CD4-positive, CD25-positive, alpha-beta regulatory T cell (primary cell): ENCODE measurements at regions not wholly inside any gene's neighbourhood (a gene's known extent, or its start where the extent isn't known, plus 50 kb on each side); places are given as distances from the start of the nearest gene placed in this dataset.
A peak's percentile ranks its signal among the peaks of the same experiment; 100 is the strongest.
"Not testable (repeated sequence)": the region's sequence is repeated elsewhere in the genome, so short reads cannot be mapped to it uniquely, and the experiment has no call there.

Experiments used
- ATAC-seq, 2 donors: fragments of 150-1000 bp; cut with Tn5 transposase; one replicate each; pipeline ENCODE4 v1.10.0; 2021; ENCODE audit warnings: low read depth in 2 of 2, moderate number of reproducible peaks in 2 of 2, moderate library complexity in 1 of 2
- DNase-seq, 3 donors: peaks; one replicate each; pipeline versions ENCODE4 v3.0.0 to v3.0.0-alpha.2; 2012 to 2022; ENCODE audit warnings: mixed read lengths in 1 of 3
- H3K27ac ChIP-seq: one replicate; pipeline ENCODE4 v1.7.0; 2013; ENCODE audit warnings: mild to moderate bottlenecking, low read length; ENCODE audit not compliant: insufficient read depth, poor library complexity, severe bottlenecking
- H3K27me3 ChIP-seq: one replicate; pipeline ENCODE4 v1.7.0; 2013; ENCODE audit warnings: low read length; ENCODE audit not compliant: control insufficient read depth, insufficient read depth
- H3K36me3 ChIP-seq: one replicate; pipeline ENCODE4 v1.7.0; 2013; ENCODE audit warnings: mild to moderate bottlenecking, low read length, moderate library complexity; ENCODE audit not compliant: control insufficient read depth, insufficient read depth
- H3K4me1 ChIP-seq: 2 replicates; pipeline ENCODE4 v1.7.0; 2013; ENCODE audit warnings: mild to moderate bottlenecking, low read length; ENCODE audit not compliant: insufficient read depth, control insufficient read depth, poor library complexity, severe bottlenecking
- H3K4me3 ChIP-seq: one replicate; pipeline ENCODE4 v1.7.0; 2013; ENCODE audit warnings: low read depth, mild to moderate bottlenecking, low read length, moderate library complexity
- H3K9me3 ChIP-seq, 2 experiments: 1 replicate in 1 of 2; 2 replicates in 1 of 2; pipeline ENCODE4 v1.7.0; 2013; ENCODE audit warnings: low read length in 2 of 2, mild to moderate bottlenecking in 1 of 2, moderate library complexity in 1 of 2; ENCODE audit not compliant: control insufficient read depth in 2 of 2
- H3K27ac Mint-ChIP-seq, 3 donors: one replicate each; pipeline ENCODE4 v1.8.0; 2020 to 2022; ENCODE audit warnings: mild to moderate bottlenecking in 3 of 3, mixed read lengths in 3 of 3, moderate library complexity in 2 of 3
- H3K27me3 Mint-ChIP-seq: one replicate; pipeline ENCODE4 v1.8.0; 2022; ENCODE audit warnings: mild to moderate bottlenecking, mixed read lengths
- H3K36me3 Mint-ChIP-seq: one replicate; pipeline ENCODE4 v1.8.0; 2020; ENCODE audit warnings: mixed read lengths
- H3K4me1 Mint-ChIP-seq, 4 donors: one replicate each; pipeline ENCODE4 v1.8.0; 2020 to 2022; ENCODE audit warnings: mixed read lengths in 4 of 4, mild to moderate bottlenecking in 1 of 4
- H3K4me3 Mint-ChIP-seq, 4 donors: one replicate each; pipeline ENCODE4 v1.8.0; 2020 to 2022; ENCODE audit warnings: mild to moderate bottlenecking in 4 of 4, mixed read lengths in 4 of 4, moderate library complexity in 3 of 4
- H3K9me3 Mint-ChIP-seq, 7 donors: one replicate each; pipeline ENCODE4 v1.8.0; 2020 to 2022; ENCODE audit warnings: mixed read lengths in 7 of 7, mild to moderate bottlenecking in 3 of 7, moderate library complexity in 2 of 7

DNA sequence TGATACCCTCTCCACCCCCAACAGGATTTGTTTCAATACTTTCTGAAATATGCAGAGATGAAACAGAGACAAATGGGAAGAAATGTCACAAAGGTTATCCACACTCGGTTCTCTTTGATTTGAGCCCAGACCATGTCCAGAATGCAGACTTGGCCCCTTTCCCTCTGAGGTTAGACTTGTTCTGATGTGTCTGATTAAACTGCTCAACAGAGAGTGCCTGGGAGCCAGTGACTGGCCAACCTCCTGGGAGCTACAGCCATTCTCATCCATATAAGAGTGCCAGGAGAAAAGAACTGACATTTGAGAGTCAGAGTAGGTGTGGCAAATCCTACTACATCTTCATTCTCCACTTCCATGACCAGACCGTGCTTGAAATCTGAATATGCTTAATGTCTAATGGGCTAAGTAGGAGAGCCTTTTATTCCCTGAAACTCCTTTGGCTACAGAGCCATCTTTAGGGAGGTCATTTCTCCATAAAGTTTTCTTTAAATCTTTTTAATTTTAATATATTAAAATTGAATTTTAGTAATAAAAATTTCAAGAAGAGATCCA, 201.4 kb downstream of the BLID start:
- DNase-seq, result no peak
- peaks cover 0 to 2% (median 0%) of the 10 kb centered on the region in 7 donors for H3K9me3 Mint-ChIP-seq
- Histone ChIP-seq H3K4me3 (no peak overlapping the region), H3K27ac (no peak overlapping the region), H3K4me1 (no peaks in the 10 kb centered on the region), H3K36me3 (no peaks in the 10 kb centered on the region), H3K9me3 (no peaks in the 10 kb centered on the region), H3K27me3 (peaks cover 3% of the 10 kb centered on the region)
- ATAC-seq, result no peak
- no peak overlapping the region for H3K4me3 Mint-ChIP-seq
- H3K27me3 Mint-ChIP-seq, result no peaks in the 10 kb centered on the region
- H3K27ac Mint-ChIP-seq, result no peak overlapping the region
- H3K36me3 Mint-ChIP-seq, result no peaks in the 10 kb centered on the region
- no peaks in the 10 kb centered on the region for H3K4me1 Mint-ChIP-seq

DNA sequence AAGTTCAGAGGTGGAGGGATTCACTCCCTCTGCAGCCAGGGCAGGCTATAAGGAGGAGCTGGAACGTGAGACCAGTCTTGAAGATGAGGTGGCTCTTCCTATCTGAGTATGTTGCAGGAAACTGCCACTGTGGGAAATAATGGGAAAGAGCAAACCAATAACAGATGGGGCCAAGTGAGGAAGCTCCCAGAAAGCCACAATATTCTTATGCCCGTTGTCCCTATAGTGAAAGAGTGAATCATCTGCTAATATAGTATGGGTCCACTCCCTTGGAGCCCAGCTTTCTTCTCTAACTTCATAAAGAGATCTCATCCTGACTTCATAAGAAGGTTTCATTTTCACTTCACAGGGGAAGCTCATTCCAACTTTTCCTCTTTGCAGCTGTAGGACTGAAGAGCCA, 206.4 kb downstream of the BLID start:
- Histone ChIP-seq H3K36me3 (no peaks in the 10 kb centered on the region), H3K27ac (no peak overlapping the region), H3K4me1 (no peaks in the 10 kb centered on the region), H3K4me3 (no peak overlapping the region), H3K27me3 (no peaks in the 10 kb centered on the region), H3K9me3 (no peaks in the 10 kb centered on the region)
- ATAC-seq (no peak), DNase-seq (no peak)
- no peak overlapping the region for H3K27ac Mint-ChIP-seq
- no peaks in the 10 kb centered on the region for H3K4me1 Mint-ChIP-seq
- peaks cover 0 to 3% (median 3%) of the 10 kb centered on the region in 7 donors for H3K9me3 Mint-ChIP-seq
- peaks cover 14% of the 10 kb centered on the region for H3K27me3 Mint-ChIP-seq
- no peak overlapping the region for H3K4me3 Mint-ChIP-seq
- no peaks in the 10 kb centered on the region for H3K36me3 Mint-ChIP-seq

DNA sequence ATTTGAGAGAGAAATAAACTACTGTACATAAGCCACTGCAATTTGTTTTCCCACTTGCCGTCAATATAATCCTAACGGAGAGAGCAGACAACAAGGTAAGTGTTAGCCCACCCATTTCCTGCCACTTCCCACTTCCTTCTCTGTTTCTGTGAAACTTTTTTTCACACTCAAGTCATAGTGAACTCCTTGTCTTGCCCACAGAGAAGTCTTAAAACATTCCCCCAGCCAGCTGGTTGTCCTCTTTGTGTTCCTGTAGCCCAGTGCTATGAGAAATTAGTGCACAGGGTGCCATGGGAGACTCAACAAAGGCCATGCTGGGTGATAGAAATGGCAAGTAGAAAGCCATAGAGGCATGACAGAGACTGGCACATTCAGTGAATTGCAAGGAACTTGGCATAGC, 208.6 kb downstream of the BLID start:
- H3K27me3 Mint-ChIP-seq, result peaks cover 14% of the 10 kb centered on the region
- H3K9me3 ChIP-seq, result no peaks in the 10 kb centered on the region
- H3K4me3 ChIP-seq, result no peak overlapping the region
- H3K9me3 Mint-ChIP-seq, result peaks cover 0 to 8% (median 3%) of the 10 kb centered on the region in 7 donors
- H3K4me3 Mint-ChIP-seq, result no peak overlapping the region
- H3K27me3 ChIP-seq, result no peaks in the 10 kb centered on the region
- H3K27ac Mint-ChIP-seq, result no peak overlapping the region
- no peak overlapping the region for H3K27ac ChIP-seq
- no peaks in the 10 kb centered on the region for H3K4me1 Mint-ChIP-seq
- no peaks in the 10 kb centered on the region for H3K36me3 ChIP-seq
- no peaks in the 10 kb centered on the region for H3K36me3 Mint-ChIP-seq
- ATAC-seq (no peak), DNase-seq (no peak)
- H3K4me1 ChIP-seq, result no peaks in the 10 kb centered on the region

DNA sequence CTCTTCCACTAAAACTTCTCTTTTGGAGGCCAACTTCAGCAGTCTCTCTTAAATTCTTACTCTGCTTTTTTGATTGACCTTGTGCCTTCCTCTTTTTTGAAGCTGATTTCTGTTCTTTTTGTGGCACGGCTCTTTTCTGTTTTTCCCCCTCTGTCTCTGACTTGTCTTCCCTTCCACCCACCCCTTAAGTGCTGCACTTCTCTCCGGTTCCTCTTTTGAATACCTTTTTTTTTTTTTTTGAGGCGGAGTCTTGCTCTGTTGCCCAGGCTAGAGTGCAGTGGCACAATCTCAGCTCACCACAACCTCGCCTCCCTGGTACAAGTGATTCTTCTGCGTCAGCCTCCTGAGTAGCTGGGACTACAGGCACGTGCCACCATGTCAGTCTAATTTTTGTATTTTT, 211.9 kb downstream of the BLID start:
- ATAC-seq (no peak), DNase-seq (no peak)
- Mint-ChIP-seq H3K9me3 (peaks cover 0 to 9% (median 3%) of the 10 kb centered on the region in 7 donors), H3K27ac (peak overlapping the region in 1 of 3 donors; percentile 89), H3K27me3 (peaks cover 14% of the 10 kb centered on the region), H3K36me3 (no peaks in the 10 kb centered on the region), H3K4me3 (no peak overlapping the region), H3K4me1 (no peaks in the 10 kb centered on the region)
- Histone ChIP-seq H3K9me3 (no peaks in the 10 kb centered on the region), H3K4me1 (no peaks in the 10 kb centered on the region), H3K27me3 (no peaks in the 10 kb centered on the region), H3K36me3 (no peaks in the 10 kb centered on the region), H3K4me3 (no peak overlapping the region), H3K27ac (no peak overlapping the region)

DNA sequence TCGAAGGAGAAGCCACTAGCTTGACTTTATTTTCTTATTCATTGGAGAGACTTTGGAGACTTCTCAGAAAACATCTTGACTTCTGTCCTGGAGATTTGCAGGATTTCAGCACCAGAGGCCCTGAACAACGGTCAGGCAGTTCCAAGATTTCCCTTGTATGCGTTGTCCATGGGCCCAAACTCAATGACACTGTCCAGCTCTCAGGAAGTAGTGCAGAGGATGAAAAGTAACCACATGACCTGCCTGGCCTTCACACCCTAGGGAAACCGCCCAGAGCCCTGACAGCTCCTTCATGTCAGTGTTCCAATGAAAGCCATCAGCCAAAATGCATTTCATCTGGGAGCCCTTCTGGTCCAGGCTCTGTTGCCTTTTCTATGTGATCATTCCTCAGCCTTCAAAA, 214.1 kb downstream of the BLID start:
- no peak overlapping the region for H3K27ac Mint-ChIP-seq
- no peaks in the 10 kb centered on the region for H3K36me3 ChIP-seq
- no peaks in the 10 kb centered on the region for H3K4me1 Mint-ChIP-seq
- H3K4me1 ChIP-seq, result no peaks in the 10 kb centered on the region
- H3K9me3 ChIP-seq, result no peaks in the 10 kb centered on the region
- no peak overlapping the region for H3K27ac ChIP-seq
- DNase-seq, result no peak
- H3K27me3 ChIP-seq, result no peaks in the 10 kb centered on the region
- H3K4me3 ChIP-seq, result no peak overlapping the region
- peaks cover 0 to 11% (median 3%) of the 10 kb centered on the region in 7 donors for H3K9me3 Mint-ChIP-seq
- H3K36me3 Mint-ChIP-seq, result no peaks in the 10 kb centered on the region
- no peak for ATAC-seq
- no peak overlapping the region for H3K4me3 Mint-ChIP-seq
- H3K27me3 Mint-ChIP-seq, result no peaks in the 10 kb centered on the region

DNA sequence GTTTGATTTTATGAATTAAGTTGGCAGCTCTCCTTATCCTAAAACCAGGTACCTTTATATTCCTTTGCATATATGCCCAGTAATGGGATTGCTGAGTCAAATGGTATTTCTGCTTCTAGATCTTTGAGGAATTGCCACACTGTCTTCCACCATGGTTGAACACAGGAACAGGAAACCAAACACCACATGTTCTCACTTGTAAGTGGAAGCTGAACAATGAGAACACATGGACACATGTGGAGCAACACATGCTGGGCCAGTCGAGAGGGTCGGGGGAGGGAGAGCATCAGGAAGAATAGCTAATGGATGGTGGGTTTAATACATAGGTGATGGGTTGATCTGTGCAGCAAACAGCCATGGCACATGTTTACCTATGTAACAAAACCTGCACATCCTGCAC, 214.6 kb downstream of the BLID start:
- H3K4me3 Mint-ChIP-seq, H3K27ac ChIP-seq, H3K4me1 Mint-ChIP-seq, H3K4me1 ChIP-seq, H3K9me3 ChIP-seq, ATAC-seq, H3K27me3 Mint-ChIP-seq, H3K4me3 ChIP-seq, H3K36me3 ChIP-seq, H3K27ac Mint-ChIP-seq, H3K36me3 Mint-ChIP-seq, DNase-seq, H3K27me3 ChIP-seq: not testable (repeated sequence)
- H3K9me3 Mint-ChIP-seq, result peaks cover 0 to 11% (median 3%) of the 10 kb centered on the region in 7 donors

DNA sequence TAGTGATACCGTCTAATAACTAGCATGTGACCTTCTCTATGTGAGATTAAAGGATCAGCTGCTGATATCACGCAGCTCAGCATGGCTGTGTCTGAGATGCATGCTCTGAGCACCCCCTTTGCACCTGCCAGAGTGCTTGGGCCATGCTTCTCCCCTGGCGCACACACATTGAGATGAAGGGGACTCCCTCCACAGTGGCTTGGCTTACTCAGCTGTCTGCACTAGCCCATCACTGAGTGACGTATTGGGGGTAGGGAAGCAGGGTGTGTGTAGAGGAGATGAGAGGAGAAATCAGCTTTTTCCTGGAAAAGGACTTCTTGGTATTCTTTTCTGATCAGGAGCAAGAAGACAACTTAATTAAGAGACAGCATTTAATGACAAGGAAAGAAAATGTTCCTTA, 216.5 kb downstream of the BLID start:
- Histone ChIP-seq H3K4me3 (no peak overlapping the region), H3K9me3 (no peaks in the 10 kb centered on the region), H3K27me3 (no peaks in the 10 kb centered on the region), H3K36me3 (no peaks in the 10 kb centered on the region), H3K27ac (no peak overlapping the region), H3K4me1 (no peaks in the 10 kb centered on the region)
- H3K36me3 Mint-ChIP-seq, result no peaks in the 10 kb centered on the region
- no peak overlapping the region for H3K27ac Mint-ChIP-seq
- no peak for ATAC-seq
- H3K27me3 Mint-ChIP-seq, result no peaks in the 10 kb centered on the region
- peaks cover 0 to 8% (median 2%) of the 10 kb centered on the region in 7 donors for H3K9me3 Mint-ChIP-seq
- no peaks in the 10 kb centered on the region for H3K4me1 Mint-ChIP-seq
- no peak overlapping the region for H3K4me3 Mint-ChIP-seq
- DNase-seq, result no peak

DNA sequence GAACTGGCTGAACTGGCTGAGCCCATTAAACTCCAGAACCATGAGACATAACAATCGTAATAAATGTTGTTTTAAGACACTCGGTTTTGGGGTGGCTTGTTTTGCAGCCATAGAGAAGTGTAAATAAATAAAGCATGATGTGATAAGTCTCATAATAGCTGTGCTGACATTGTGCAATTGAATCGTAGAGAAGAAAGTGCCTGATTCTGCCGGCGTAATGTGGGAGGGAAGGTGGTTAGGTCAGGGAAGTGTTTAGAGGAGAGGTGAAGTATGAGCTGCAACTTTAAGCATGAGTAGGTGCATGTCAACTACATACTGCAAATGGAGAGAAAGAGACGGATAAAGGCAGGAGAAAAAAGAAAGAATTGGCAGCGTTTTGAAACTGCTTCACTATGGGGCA, 217.1 kb downstream of the BLID start:
- ATAC-seq (no peak), DNase-seq (no peak)
- Mint-ChIP-seq H3K36me3 (no peaks in the 10 kb centered on the region), H3K4me3 (no peak overlapping the region), H3K27me3 (no peaks in the 10 kb centered on the region), H3K27ac (no peak overlapping the region), H3K9me3 (peaks cover 0 to 5% (median 2%) of the 10 kb centered on the region in 7 donors), H3K4me1 (no peaks in the 10 kb centered on the region)
- no peak overlapping the region for H3K27ac ChIP-seq
- H3K27me3 ChIP-seq, result no peaks in the 10 kb centered on the region
- H3K9me3 ChIP-seq, result no peaks in the 10 kb centered on the region
- no peaks in the 10 kb centered on the region for H3K36me3 ChIP-seq
- no peaks in the 10 kb centered on the region for H3K4me1 ChIP-seq
- no peak overlapping the region for H3K4me3 ChIP-seq
